CD1c-positive myeloid dendritic cell (primary cell): ENCODE measurements at regions not wholly inside any gene's neighbourhood (a gene's known extent, or its start where the extent isn't known, plus 50 kb on each side); places are given as distances from the start of the nearest gene placed in this dataset.

ENCODE experiments used
- DNase-seq: peaks from one replicate; pipeline ENCODE4 v3.0.0-alpha.2; 2016; ENCODE audit errors: extremely low spot score

- DNase-seq = no peak
These were observed 135.6 kb upstream of the SMAD1 start for GRCh38 chr4:145346081-145346480.

DNA sequence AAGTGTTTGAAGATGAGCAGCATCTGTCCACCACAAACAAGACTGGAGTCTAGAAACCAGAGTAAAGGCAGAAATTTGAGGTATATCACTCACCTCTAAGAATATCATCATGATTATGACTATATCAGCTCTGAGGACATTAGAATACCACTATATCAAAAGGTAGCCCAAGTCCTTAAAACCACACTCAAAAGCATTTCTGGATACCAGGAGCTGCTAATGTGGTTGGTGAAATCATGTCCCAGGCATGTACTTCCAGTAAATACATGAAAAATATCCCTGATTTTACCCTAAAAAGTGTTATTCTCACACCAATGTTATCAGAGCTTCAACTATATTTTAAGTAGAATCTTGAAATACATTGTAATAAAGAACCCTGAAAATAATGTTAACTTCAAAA, 136.3 kb upstream of the SMAD1 start:
- no peak for DNase-seq

DNA sequence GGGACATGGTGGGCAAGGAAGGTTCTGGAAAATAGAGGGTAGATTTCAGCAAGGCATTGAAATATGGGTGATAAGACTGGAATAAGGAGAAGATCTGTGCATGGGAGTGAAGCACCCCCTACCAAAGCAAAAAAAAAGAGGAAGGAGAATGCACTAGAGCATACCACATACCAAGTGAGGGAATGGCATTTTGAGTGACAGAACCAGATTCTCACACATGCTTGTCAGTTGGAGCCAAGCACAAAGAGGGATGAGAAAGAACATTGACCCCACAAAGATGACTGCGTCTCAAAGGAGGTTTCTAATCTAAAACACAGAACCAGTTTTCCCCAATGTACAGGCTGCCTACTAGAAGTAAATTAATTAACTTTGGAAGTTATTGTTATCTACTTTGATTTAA, 140.3 kb upstream of the SMAD1 start:
- DNase-seq = no peak

- DNase-seq = no peak
These were observed 141.5 kb upstream of the SMAD1 start for GRCh38 chr4:145340071-145340675.

GRCh38 chr4:145339075-145339725, 142.5 kb upstream of the SMAD1 start:
- no peak for DNase-seq

DNA sequence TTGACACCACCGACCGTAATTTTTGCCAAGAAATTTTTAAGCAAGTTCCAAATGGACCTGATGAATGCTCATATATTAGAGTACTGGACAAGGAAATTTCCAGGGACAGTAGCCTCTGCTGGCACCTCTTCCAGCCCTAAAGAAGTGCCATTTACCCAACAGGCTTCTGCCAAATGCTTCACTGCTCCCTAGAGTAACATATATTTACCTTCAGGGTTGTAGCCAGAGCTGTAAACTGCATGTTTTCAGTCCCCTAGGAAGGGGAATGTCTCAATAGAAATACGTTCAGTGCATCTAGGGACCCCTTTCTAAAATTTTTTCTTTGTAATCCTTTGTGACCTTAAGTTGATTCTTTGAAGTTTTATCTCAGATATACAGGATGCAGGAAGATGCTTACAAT, 143.1 kb upstream of the SMAD1 start:
- no peak for DNase-seq

DNA sequence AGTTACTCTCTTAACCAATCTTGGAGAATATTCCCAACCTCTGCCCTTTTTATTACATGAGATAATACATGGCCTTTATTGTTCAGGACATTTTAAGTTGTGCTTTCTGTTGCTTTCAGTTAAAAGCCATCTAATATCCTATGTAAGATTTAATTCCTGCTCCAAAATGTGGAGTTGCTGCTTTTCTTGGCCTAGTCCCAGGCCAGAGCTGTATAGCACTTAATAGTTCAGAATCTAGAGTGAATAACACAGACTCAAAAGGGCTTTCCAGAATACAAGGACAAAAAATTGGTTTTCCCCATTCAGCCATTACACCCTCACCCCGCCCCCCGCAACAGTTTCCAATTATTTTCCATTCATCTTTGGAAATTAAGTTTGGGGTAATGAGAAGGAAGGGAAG, 144.3 kb upstream of the SMAD1 start:
- no peak for DNase-seq

GRCh38 chr4:145333786-145334185, 147.9 kb upstream of the SMAD1 start:
- DNase-seq = no peak

DNA sequence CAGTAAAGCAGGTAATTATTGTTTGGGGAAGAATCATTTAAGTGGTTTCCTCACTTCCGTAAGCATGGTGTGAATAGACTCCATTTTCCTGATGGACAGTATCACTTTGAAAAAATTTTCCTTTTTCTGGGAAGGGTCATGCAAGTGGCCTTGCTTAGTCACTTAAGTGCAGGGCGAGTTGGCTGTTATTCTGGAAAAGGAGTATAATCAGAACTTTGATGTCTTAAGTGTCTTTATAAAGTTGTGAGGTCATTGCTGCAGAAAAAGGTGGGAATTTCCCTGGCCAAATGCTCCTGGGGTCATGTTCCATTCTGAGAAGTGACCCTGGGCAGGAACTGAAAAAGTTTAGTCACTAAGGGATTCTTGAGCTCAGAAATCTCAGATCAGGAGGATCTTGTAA, 146.1 kb upstream of the OTUD4 start:
- no peak for DNase-seq

DNA sequence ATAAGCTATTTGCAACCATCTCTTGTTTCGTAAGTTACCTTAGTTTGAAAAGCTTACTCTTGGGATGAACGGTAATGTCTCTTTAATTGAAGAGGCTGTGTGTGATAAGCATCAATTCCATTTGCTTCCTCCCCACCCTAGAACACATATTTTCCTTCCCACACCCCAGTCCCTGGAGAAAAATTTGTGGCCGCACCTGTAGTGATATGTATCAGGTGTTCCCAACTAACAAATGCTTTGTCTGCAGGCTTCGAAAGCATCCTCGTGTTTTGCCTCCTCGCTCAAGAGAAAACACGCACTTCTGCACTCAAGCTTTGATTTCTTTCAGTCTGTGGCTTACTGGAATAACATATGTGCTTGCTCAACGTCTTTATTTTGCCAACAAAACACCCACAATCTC, 143.8 kb upstream of the OTUD4 start:
- no peak for DNase-seq

DNA sequence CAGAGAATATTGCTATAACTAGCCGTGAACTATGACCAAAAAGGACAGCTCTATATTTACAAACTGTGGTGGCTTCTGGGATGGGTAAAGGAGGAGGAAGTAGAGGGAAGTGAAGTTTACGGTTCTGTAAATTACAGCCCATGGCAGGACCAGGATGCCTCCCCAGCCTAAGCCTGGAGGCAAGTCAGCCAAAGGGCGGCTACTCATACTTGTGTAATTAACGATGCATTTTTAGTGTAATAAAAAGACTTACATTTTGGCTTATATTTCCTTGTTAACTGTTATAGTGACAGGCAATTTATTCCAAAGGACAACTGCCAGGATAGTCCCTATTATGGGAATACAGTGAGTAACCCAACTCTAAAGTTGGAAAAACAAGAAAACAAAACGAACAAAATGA, 139.9 kb upstream of the OTUD4 start:
- DNase-seq = no peak

GRCh38 chr4:145319751-145320150, 139.4 kb upstream of the OTUD4 start:
- no peak for DNase-seq

DNA sequence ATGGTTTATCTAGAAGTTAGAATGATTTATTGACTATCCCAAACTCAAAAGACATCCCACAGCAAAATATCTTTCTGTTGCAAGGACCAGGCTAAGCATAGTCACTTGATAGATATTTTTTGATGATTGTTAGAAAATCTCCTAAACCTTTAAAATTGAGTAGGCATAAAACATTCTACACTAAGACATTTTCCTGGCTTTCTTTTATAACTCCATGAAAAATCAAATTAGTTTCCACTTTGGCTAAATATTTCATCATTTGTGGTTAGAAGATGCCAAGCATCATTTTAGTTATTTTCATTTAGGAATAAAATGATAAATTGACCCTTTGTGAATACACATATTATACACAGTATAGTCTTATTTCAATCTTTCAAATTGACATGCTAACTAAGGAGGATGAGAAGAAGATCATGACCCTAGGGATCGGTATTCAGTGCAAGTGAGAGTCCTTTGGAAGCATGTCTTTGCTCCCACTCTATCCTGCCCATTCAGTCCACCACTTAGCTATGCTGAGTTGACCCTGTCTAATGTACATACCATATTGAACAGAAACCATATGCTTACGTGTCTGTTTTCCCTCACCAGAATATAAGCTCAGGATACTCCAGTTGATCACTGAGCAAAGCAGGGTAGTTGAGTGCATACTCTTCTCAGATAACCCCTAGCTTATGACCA, 136.6 kb upstream of the OTUD4 start:
- no peak for DNase-seq

DNA sequence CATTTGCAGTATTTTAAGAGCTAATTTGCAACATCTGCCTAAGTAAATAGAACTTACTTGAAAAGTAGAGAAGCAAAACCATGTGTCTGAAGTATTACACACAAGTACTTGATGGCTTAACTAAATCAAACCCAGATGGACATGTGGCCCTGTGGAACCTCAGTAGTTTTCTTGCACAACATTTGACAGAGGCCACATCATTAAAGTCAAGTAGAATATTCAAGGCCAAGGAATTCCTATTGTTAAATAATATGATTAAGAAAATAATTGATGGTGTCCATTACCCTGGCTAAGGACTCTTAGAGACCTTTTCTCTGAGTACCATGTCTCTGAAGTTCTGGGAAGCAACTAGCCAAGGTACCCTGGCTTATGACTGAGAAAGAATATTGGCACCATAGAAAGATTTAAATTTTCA, 135.4 kb upstream of the OTUD4 start:
- DNase-seq = no peak

- DNase-seq = no peak
These were observed 128.2 kb upstream of the OTUD4 start for GRCh38 chr4:145308598-145308997.

DNA sequence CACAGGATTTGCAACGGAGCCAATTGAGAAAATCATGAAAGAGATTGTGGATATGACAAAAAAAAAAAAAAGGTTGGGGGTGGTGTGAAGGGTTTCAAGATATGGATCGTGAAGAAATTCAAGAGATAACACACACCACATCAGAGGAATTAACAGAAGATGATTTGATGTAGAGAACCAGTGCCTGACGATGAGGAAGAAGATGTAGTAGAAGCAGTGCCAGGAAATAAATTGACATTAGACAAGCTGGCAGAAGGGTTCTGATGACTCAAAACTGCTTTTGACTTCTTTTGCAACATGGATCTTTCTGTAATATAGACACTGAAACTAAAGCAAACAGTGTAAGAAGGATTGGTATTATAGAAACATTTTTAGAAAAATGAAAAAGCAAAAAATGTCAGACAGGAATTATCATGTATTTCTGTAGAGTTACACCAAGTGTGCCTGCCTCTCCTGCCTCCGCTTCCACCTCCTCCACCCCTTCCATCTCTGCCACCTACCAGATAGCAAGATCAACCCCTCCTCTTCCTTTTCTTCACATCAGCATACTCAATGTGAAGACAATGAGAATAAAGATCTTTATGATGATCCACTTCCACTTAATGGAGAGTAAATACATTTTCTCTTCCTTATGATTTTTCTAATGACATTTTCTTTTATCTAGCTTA, 127.5 kb upstream of the OTUD4 start:
- DNase-seq = no peak

GRCh38 chr4:145307120-145307519, 126.7 kb upstream of the OTUD4 start:
- DNase-seq = no peak

DNA sequence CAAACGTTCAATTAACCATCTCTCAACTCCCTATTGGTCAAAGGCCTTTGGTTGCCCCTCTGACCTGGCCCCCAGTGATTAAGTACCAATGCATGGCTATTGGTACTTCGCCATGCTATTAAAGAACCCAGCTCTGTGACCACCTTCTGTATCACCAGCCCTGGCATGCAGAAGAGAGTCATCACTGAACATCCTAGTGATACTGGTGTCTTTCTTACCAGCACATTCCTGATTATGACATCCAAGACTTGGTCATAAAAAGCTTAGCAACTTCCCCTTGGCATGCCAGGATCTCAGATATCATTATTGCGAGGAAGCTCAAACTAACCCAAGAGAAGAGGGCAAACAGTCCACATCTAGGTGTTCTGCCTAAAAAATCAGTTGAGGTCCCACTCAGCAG, 122.3 kb upstream of the OTUD4 start:
- no peak for DNase-seq

- no peak for DNase-seq
These were observed 121.1 kb upstream of the OTUD4 start for GRCh38 chr4:145301386-145302080.

DNA sequence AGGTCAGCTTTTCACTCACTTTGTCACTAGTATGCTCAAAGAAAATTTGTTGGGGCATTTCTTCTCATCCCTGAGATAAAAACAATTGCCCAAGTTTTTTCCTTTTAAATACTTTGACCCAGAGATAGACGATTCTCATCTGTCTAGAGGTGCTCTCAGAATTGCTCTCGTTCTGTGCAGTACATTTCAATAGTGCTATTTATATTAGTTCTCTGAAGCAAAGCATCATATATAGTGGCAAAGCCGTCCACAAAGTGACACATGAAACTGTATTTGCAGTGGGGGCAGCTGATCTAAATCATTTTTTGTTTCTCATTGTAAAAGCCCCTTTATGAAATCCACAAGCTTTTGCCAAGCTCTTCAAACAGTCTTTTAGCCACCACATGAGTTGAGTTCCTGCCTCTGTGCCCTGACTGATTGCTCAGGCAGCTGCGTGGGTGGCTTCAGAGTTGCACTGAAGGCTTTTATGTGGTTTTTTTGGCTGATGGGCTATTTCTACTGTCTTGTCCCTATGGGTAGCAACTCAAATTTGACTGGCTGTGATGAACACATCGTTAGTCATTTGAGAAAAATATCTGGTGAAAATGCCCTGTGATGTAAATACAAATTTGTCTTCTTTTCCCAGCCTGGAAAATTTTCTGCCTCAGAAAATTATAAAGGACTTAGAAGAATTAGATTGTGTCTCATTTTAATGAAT, 119.1 kb upstream of the OTUD4 start:
- DNase-seq = no peak

DNA sequence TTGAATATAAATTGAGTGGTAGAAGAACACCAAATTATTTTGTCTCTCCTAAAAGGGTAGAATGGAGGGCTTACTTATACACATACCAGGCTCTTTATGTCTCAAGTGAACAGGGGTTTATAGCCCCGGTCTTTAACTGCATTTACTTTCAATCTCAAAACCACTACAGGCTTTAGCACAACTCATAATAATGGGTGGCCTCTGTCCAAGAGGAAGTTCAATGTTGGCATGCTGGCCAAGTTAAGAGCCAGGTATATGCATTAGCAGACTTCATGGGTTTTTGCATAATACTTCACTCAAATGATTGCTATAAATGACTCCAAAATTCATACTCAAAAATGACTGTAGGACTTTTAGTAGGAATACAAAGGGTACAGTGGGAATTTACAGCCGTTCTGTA, 118.5 kb upstream of the OTUD4 start:
- DNase-seq = no peak

DNA sequence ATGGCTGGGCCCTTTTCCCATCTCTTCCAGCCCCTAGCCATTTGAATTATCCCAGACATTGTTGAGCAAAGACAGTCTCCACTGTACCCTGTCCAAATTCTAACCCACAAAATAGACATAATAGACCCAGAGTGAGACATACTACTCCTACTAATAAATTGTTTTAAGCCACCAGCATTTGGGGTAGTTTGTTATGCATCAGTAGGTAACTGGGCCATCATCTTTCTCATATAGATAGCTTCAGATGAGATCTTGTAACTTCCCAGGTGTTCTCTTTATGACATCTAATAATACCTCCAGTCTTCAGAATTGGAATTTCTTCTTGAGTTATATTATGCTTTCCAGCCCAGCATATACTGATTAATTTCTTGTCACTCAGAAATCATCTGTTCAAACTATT, 117.2 kb upstream of the OTUD4 start:
- DNase-seq = no peak
